GM23248 (cell line): ENCODE measurements at regions not wholly inside any gene's neighbourhood (a gene's known extent, or its start where the extent isn't known, plus 50 kb on each side); places are given as distances from the start of the nearest gene placed in this dataset.

Experiments used
- DNase-seq: peaks from one replicate; pipeline ENCODE4 v3.0.0-alpha.2; 2015
- H2AFZ ChIP-seq: fragments of 200-600 bp; sonication (generic); 2 replicates; pipeline ENCODE4 v1.6.1; 2016; ENCODE audit warnings: antibody characterized with exemption
- H3F3A ChIP-seq: fragments of 200-600 bp; sonication (generic); 2 replicates; pipeline ENCODE4 v1.6.1; 2016; ENCODE audit warnings: mild to moderate bottlenecking, antibody characterized with exemption, mixed run types; ENCODE audit not compliant: insufficient read depth
- H3K27ac ChIP-seq: fragments of 200-600 bp; sonication (generic); 2 replicates; pipeline ENCODE4 v1.5.1; 2016; ENCODE audit warnings: mild to moderate bottlenecking
- H3K27me3 ChIP-seq: fragments of 200-600 bp; sonication (generic); replicated peaks from 2 replicates; pipeline ENCODE4 v1.6.1; 2016; ENCODE audit warnings: mild to moderate bottlenecking; ENCODE audit not compliant: insufficient read depth
- H3K36me3 ChIP-seq: fragments of 200-600 bp; sonication (generic); 2 replicates; pipeline ENCODE4 v1.6.1; 2016; ENCODE audit warnings: low read depth, mild to moderate bottlenecking
- H3K4me1 ChIP-seq: fragments of 200-600 bp; sonication (generic); 2 replicates; pipeline ENCODE4 v1.6.1; 2016; ENCODE audit warnings: mild to moderate bottlenecking; ENCODE audit not compliant: insufficient read depth
- H3K4me2 ChIP-seq: fragments of 200-600 bp; sonication (generic); one replicate; pipeline ENCODE4 v1.6.1; 2016; ENCODE audit warnings: mild to moderate bottlenecking; ENCODE audit not compliant: unreplicated experiment
- H3K4me3 ChIP-seq: fragments of 200-600 bp; sonication (generic); 2 replicates; pipeline ENCODE4 v1.5.1; 2016; ENCODE audit warnings: mild to moderate bottlenecking
- H3K79me2 ChIP-seq: fragments of 200-600 bp; sonication (generic); 2 replicates; pipeline ENCODE4 v1.6.1; 2016; ENCODE audit warnings: mild to moderate bottlenecking; ENCODE audit not compliant: insufficient read depth
- H3K9ac ChIP-seq: fragments of 200-600 bp; sonication (generic); 2 replicates; pipeline ENCODE4 v1.6.1; 2016; ENCODE audit warnings: mild to moderate bottlenecking
- H3K9me2 ChIP-seq: fragments of 200-600 bp; sonication (generic); 2 replicates; pipeline ENCODE4 v1.6.1; 2016; ENCODE audit warnings: mixed run types, mild to moderate bottlenecking, moderate library complexity; ENCODE audit not compliant: insufficient read depth
- H3K9me3 ChIP-seq: fragments of 200-600 bp; sonication (generic); one replicate; pipeline ENCODE4 v1.6.1; 2017; ENCODE audit warnings: low read depth
- H4K20me1 ChIP-seq: fragments of 200-600 bp; sonication (generic); 2 replicates; pipeline ENCODE4 v1.6.0; 2016; ENCODE audit not compliant: insufficient read depth
- EZH2 ChIP-seq: fragments of 200-600 bp; sonication (generic); IDR thresholded peaks from 2 replicates; pipeline ENCODE4 v1.6.1; 2018; ENCODE audit warnings: antibody characterized with exemption, mild to moderate bottlenecking; ENCODE audit not compliant: insufficient read depth, poor library complexity, severe bottlenecking
- EZH2phosphoT487 ChIP-seq: fragments of 200-600 bp; sonication (generic); IDR thresholded peaks from 2 replicates; pipeline ENCODE4 v1.6.1; 2018; ENCODE audit warnings: antibody characterized with exemption, moderate library complexity, mild to moderate bottlenecking, low read depth; ENCODE audit not compliant: insufficient read depth
- WGBS, 2 experiments: methylation state at CpG; one replicate each; pipeline ENCODE4 v1.1.6; 2015 to 2017; ENCODE audit warnings: low lambda C conversion rate in 2 of 2, low coverage in 1 of 2; ENCODE audit errors: missing lambda C conversion rate in 2 of 2; 5-methylcytosine and 5-hydroxymethylcytosine counted together
- in situ Hi-C: fragments of 300-500 bp; cut with MboI; formaldehyde crosslinking; loops from 2 replicates; pipeline ENCODE4 v1.15.0; 2020

DNA sequence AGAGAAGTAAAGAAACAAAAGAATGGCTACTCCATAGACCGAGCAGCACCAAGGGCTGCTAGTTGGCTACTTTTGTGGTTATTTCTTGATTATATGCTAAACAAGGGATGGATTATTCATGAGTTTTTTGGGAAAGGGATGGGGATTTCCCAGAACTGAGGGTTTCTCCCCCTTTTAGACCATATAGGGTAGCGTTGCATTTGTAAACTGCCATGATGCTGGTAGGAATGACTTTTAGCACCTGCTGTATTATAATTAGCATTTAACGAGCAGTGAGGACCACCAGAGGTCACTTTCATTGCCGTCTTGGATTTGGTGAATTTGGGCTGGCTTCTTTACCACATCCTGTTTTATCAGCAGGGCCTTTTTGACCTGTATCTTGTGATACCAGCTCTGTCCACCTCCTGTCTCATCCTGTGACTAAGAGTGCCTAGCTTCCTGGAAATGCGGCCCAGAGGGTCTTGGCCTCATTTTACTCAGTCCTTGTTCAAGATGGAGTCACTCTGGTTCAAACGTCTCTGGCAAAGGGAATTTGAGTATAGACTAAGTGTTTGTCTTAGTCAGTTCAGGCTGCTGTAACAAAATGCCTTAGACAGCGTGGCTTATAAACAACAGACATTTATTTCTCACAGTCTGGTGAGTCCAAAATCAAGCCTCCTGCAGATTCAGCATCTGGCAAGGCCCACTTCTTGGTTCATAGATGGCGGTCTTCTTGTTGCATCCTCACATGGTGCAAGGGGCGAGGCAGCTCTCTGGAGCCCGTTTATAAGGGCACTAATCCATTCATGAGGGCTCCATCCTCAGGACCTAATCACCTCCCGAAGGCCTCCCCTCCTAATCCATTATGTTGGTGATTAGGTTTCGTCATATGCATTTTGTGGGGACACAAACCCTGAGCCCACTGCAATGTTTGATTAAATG lies 348.3 kb upstream of the SFSWAP start:
- Histone ChIP-seq H3K27ac (no peak overlapping the region), H3K79me2 (no peaks in the 10 kb centered on the region), H3K27me3 (no peaks in the 10 kb centered on the region), H2AFZ (no peak overlapping the region), H3K4me2 (no peak overlapping the region), H3K9ac (no peak overlapping the region), H3K4me3 (no peak overlapping the region), H3K9me2 (no peaks in the 10 kb centered on the region), H3F3A (no peaks in the 10 kb centered on the region), H3K36me3 (no peaks in the 10 kb centered on the region), H3K4me1 (no peaks in the 10 kb centered on the region), H4K20me1 (no peaks in the 10 kb centered on the region), H3K9me3 (no peaks in the 10 kb centered on the region)
- DNase-seq: no peak
- TF ChIP-seq EZH2 (no peak), EZH2phosphoT487 (no peak)
- in situ Hi-C loops: no loop called here
- 43 to 47% methylated on average over 12 of the region's 12 CpGs for WGBS, 2 experiments

GRCh38 chr12:131363393-131363792 lies 347.5 kb upstream of the SFSWAP start:
- in situ Hi-C loops: no loop called here
- Histone ChIP-seq H3K4me3 (no peak overlapping the region), H3K79me2 (no peaks in the 10 kb centered on the region), H3K9ac (no peak overlapping the region), H2AFZ (no peak overlapping the region), H4K20me1 (no peaks in the 10 kb centered on the region), H3K36me3 (no peaks in the 10 kb centered on the region), H3K4me1 (no peaks in the 10 kb centered on the region), H3K4me2 (no peak overlapping the region), H3K27me3 (no peaks in the 10 kb centered on the region), H3K9me2 (no peaks in the 10 kb centered on the region), H3K27ac (no peak overlapping the region), H3K9me3 (no peaks in the 10 kb centered on the region), H3F3A (no peaks in the 10 kb centered on the region)
- 61 to 62% methylated on average over 7 of the region's 7 CpGs for WGBS, 2 experiments
- TF ChIP-seq EZH2 (no peak), EZH2phosphoT487 (no peak)
- DNase-seq: no peak

- no peaks in the 10 kb centered on the region for H3K79me2 ChIP-seq
- H3K9me3 ChIP-seq: no peaks in the 10 kb centered on the region
- no peaks in the 10 kb centered on the region for H3K27me3 ChIP-seq
- no peaks in the 10 kb centered on the region for H3K4me1 ChIP-seq
- H2AFZ ChIP-seq: no peak overlapping the region
- 51 to 60% methylated on average over 12 to 14 of the region's 14 CpGs for WGBS, 2 experiments
- no peak overlapping the region for H3K9ac ChIP-seq
- no peaks in the 10 kb centered on the region for H3K36me3 ChIP-seq
- no peaks in the 10 kb centered on the region for H3K9me2 ChIP-seq
- in situ Hi-C loops: no loop called here
- TF ChIP-seq EZH2phosphoT487 (no peak), EZH2 (no peak)
- H3F3A ChIP-seq: no peaks in the 10 kb centered on the region
- DNase-seq: no peak
- no peak overlapping the region for H3K27ac ChIP-seq
- no peaks in the 10 kb centered on the region for H4K20me1 ChIP-seq
- no peak overlapping the region for H3K4me2 ChIP-seq
- H3K4me3 ChIP-seq: no peak overlapping the region
Measured at GRCh38 chr12:131363841-131364495, 346.9 kb upstream of the SFSWAP start.

- Histone ChIP-seq H3K79me2 (no peaks in the 10 kb centered on the region), H3K27ac (no peak overlapping the region), H4K20me1 (no peaks in the 10 kb centered on the region), H3K9me2 (no peaks in the 10 kb centered on the region), H3K27me3 (no peaks in the 10 kb centered on the region), H3K9ac (no peak overlapping the region), H3K36me3 (no peaks in the 10 kb centered on the region), H3K4me2 (no peak overlapping the region), H3K4me3 (no peak overlapping the region), H2AFZ (no peak overlapping the region), H3K9me3 (no peaks in the 10 kb centered on the region), H3K4me1 (no peaks in the 10 kb centered on the region), H3F3A (no peaks in the 10 kb centered on the region)
- 62 to 64% methylated on average over 12 of the region's 12 CpGs for WGBS, 2 experiments
- no peak for DNase-seq
- no peak for TF ChIP-seq EZH2phosphoT487
- no peak for TF ChIP-seq EZH2
- in situ Hi-C loops: no loop called here
Measured at GRCh38 chr12:131364903-131365820, 345.7 kb upstream of the SFSWAP start.
